Stomach (tissue), 4 donors: ENCODE measurements at regions not wholly inside any gene's neighbourhood (a gene's known extent, or its start where the extent isn't known, plus 50 kb on each side); places are given as distances from the start of the nearest gene placed in this dataset.

Source experiments
- CTCF ChIP-seq, 7 experiments: fragments of 450-650 bp in 4 of 7; fragments of 200-600 bp in 3 of 7; sonication (generic) in 3 of 7; IDR thresholded peaks; one replicate each; pipeline ENCODE4 v1.5.1; 2016 to 2019; ENCODE audit warnings: antibody characterized with exemption in 7 of 7, control low read depth in 2 of 7, mild to moderate bottlenecking in 1 of 7
- POLR2A ChIP-seq, 4 donors: fragments of 450-650 bp; IDR thresholded peaks; one replicate each; pipeline ENCODE4 v1.6.1; 2016; ENCODE audit warnings: antibody characterized with exemption in 4 of 4, control low read depth in 2 of 4, mild to moderate bottlenecking in 1 of 4, moderate library complexity in 1 of 4

- TF ChIP-seq POLR2A (IDR thresholded peaks at IDR 0.05) (no peak), CTCF (IDR thresholded peaks at IDR 0.05) (no peak)
Observed at GRCh38 chr5:152801886-152802285, 396.8 kb upstream of the NMUR2 start.
